T-cell (primary cell): ENCODE measurements at regions not wholly inside any gene's neighbourhood (a gene's known extent, or its start where the extent isn't known, plus 50 kb on each side); places are given as distances from the start of the nearest gene placed in this dataset.

Source experiments
- ATAC-seq, 4 experiments: fragments of 200-7000 bp in 3 of 4; fragments of 150-1000 bp in 1 of 4; cut with Tn5 transposase; replicated peaks in 1 of 4; 1 replicate in 3 of 4; 2 replicates in 1 of 4; pipeline ENCODE4 v1.10.0; 2021; ENCODE audit warnings: moderate library complexity in 3 of 4, mild to moderate bottlenecking in 2 of 4, moderate number of reproducible peaks in 1 of 4
- CTCF ChIA-PET, 2 donors: fragments of 300-600 bp; sonication (Branson Sonifier 250); formaldehyde crosslinking; loops; one replicate each; lab custom pipeline; 2022; ENCODE audit warnings: antibody characterized with exemption in 2 of 2; lab: Charles Lee
- POLR2A ChIA-PET, 2 donors: fragments of 300-600 bp; sonication (Branson Sonifier 250); formaldehyde crosslinking; loops; one replicate each; lab custom pipeline; 2022; ENCODE audit warnings: antibody characterized with exemption in 2 of 2; lab: Charles Lee
- DNase-seq, 35 experiments: peaks; one replicate each; pipeline versions ENCODE4 v3.0.0 to v3.0.0-alpha.2; 2013 to 2023
- H3K27ac ChIP-seq: one replicate; pipeline ENCODE4 v1.5.1; 2013; ENCODE audit warnings: low read length
- H3K27me3 ChIP-seq, 2 experiments: replicated peaks in 1 of 2; 1 replicate in 1 of 2; 2 replicates in 1 of 2; pipeline versions ENCODE4 v1.6.1 to v1.7.0; 2013; ENCODE audit warnings: low read length in 1 of 2, mixed read lengths in 1 of 2; ENCODE audit not compliant: control insufficient read depth in 2 of 2, insufficient read depth in 2 of 2; ENCODE audit errors: extremely low read depth in 1 of 2
- H3K36me3 ChIP-seq, 2 donors: 1 replicate in 1 of 2; 2 replicates in 1 of 2; pipeline versions ENCODE4 v1.6.1 to v1.7.0; 2013; ENCODE audit warnings: low read length in 1 of 2; ENCODE audit not compliant: control insufficient read depth in 2 of 2, insufficient read depth in 1 of 2; ENCODE audit errors: extremely low read depth in 1 of 2
- H3K4me1 ChIP-seq, 2 experiments: 1 replicate in 1 of 2; 2 replicates in 1 of 2; pipeline versions ENCODE4 v1.6.1 to v1.7.0; 2013; ENCODE audit warnings: low read length in 2 of 2, mixed read lengths in 1 of 2; ENCODE audit not compliant: insufficient read depth in 2 of 2, control insufficient read depth in 1 of 2; ENCODE audit errors: extremely low read depth in 1 of 2
- H3K4me3 ChIP-seq, 2 donors: 1 replicate in 1 of 2; 2 replicates in 1 of 2; pipeline versions ENCODE4 v1.5.1 to v1.7.0; 2013; ENCODE audit warnings: mild to moderate bottlenecking in 2 of 2, low read length in 1 of 2, moderate library complexity in 1 of 2; ENCODE audit not compliant: control insufficient read depth in 1 of 2; ENCODE audit errors: extremely low read depth in 1 of 2
- H3K9me3 ChIP-seq: 2 replicates; pipeline ENCODE4 v1.7.0; 2013
- H3K27ac Mint-ChIP-seq, 2 donors: one replicate each; pipeline ENCODE4 v1.8.0; 2020 to 2021; ENCODE audit warnings: mild to moderate bottlenecking in 2 of 2, mixed read lengths in 2 of 2
- H3K27me3 Mint-ChIP-seq, 2 donors: one replicate each; pipeline ENCODE4 v1.8.0; 2021 to 2022; ENCODE audit warnings: mixed read lengths in 2 of 2
- H3K36me3 Mint-ChIP-seq: one replicate; pipeline ENCODE4 v1.8.0; 2021; ENCODE audit warnings: mixed read lengths
- H3K4me1 Mint-ChIP-seq, 3 donors: one replicate each; pipeline ENCODE4 v1.8.0; 2020 to 2022; ENCODE audit warnings: mixed read lengths in 3 of 3, mild to moderate bottlenecking in 1 of 3
- H3K4me3 Mint-ChIP-seq, 3 donors: one replicate each; pipeline ENCODE4 v1.8.0; 2020 to 2022; ENCODE audit warnings: mild to moderate bottlenecking in 3 of 3, mixed read lengths in 3 of 3, moderate library complexity in 3 of 3
- H3K9me3 Mint-ChIP-seq, 3 donors: one replicate each; pipeline ENCODE4 v1.8.0; 2020 to 2022; ENCODE audit warnings: mixed read lengths in 3 of 3
- WGBS: methylation state at CpG from one replicate; pipeline ENCODE4 v1.1.5; 2013; ENCODE audit warnings: missing lambda C conversion rate; ENCODE audit not compliant: insufficient coverage; 5-methylcytosine and 5-hydroxymethylcytosine counted together

DNA sequence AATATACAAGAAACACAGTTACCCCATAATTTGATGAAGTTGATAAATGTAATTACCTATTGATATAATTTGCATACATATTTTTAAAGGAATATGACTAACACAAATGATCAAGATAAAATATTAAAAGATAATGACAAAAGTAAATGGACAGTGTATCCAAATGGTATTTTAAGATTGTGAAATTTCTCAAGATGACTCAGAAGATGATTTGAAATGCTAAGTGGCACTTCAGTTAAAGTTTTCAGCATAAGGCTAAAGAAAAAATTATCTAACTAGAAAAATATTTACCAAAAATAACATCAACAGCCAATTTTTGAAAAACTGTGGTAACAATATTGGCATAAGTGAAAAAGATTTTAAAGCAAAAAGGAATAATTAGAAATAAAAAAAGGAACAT, 248.4 kb upstream of the NDST4 start:
- Mint-ChIP-seq H3K9me3 (peaks cover 0 to 4% (median 0%) of the 10 kb centered on the region in 3 donors), H3K27me3 (no peaks in the 10 kb centered on the region), H3K4me3 (no peak overlapping the region), H3K36me3 (no peaks in the 10 kb centered on the region), H3K4me1 (no peaks in the 10 kb centered on the region), H3K27ac (no peak overlapping the region)
- Histone ChIP-seq H3K36me3 (no peaks in the 10 kb centered on the region), H3K4me1 (no peaks in the 10 kb centered on the region), H3K4me3 (no peak overlapping the region), H3K27me3 (no peaks in the 10 kb centered on the region), H3K9me3 (no peaks in the 10 kb centered on the region), H3K27ac (no peak overlapping the region)
- DNase-seq (no peak), ATAC-seq (no peak)
- ChIA-PET POLR2A (no interaction called here), CTCF (no interaction called here)

DNA sequence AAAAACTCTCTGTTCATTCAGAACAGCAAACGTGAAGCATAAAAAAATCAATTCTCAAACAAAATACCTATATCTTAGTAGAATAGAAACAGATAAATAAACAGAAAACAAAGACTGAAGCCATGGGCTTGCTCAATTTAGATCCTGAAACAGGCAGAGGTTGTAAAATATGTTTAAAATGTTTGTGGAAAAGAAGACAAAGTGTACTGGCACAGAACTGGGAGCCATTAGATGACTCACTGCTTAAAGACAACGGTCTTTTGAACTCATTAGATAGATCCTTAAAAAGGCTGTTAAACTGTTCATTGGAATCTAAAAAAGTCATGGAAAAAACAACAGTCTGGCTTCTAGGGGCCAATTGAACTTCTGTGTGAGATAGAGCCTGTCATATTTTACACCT, 247.0 kb upstream of the NDST4 start:
- CTCF ChIA-PET, result no interaction called here
- H3K4me1 Mint-ChIP-seq, result no peaks in the 10 kb centered on the region
- no peak for ATAC-seq

DNA sequence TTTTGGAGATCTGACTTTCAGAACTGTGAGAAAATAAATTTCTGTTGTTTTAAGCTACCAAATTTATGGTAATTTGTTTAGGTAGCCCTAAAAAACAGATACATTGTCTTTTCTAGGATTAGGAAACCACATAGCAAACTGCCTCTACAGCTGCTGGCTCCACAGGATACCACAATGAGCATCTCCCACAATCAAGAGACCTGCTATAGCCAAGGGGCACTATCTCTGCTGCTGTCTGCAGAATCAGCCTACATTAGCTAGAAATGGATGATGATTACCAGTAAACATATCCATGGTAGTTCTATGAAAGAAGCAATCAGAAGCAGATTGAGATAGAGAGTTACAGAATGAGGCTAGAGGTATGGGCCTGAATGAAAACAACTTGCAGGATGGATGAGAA, 244.4 kb upstream of the NDST4 start:
- Histone ChIP-seq H3K36me3 (no peaks in the 10 kb centered on the region), H3K27me3 (peaks cover 0 to 6% of the 10 kb centered on the region in 2 experiments), H3K27ac (no peak overlapping the region), H3K9me3 (peaks cover 2% of the 10 kb centered on the region), H3K4me1 (no peaks in the 10 kb centered on the region), H3K4me3 (no peak overlapping the region)
- ATAC-seq (no peak), DNase-seq (no peak)
- Mint-ChIP-seq H3K4me3 (no peak overlapping the region), H3K36me3 (no peaks in the 10 kb centered on the region), H3K27ac (no peak overlapping the region), H3K4me1 (no peaks in the 10 kb centered on the region), H3K27me3 (no peaks in the 10 kb centered on the region), H3K9me3 (peaks cover 3 to 21% (median 16%) of the 10 kb centered on the region in 3 donors)
- CTCF ChIA-PET, result no interaction called here
- POLR2A ChIA-PET, result no interaction called here

More for the DNA sequence above, 247.0 kb upstream of the NDST4 start:
- Mint-ChIP-seq H3K27me3 (no peaks in the 10 kb centered on the region), H3K36me3 (no peaks in the 10 kb centered on the region), H3K4me3 (no peak overlapping the region), H3K9me3 (peaks cover 0 to 4% (median 0%) of the 10 kb centered on the region in 3 donors), H3K27ac (no peak overlapping the region)
- H3K27me3 ChIP-seq, result peaks cover 0 to 3% of the 10 kb centered on the region in 2 experiments
- H3K27ac ChIP-seq, result no peak overlapping the region
- no peaks in the 10 kb centered on the region for H3K4me1 ChIP-seq
- POLR2A ChIA-PET, result no interaction called here
- 40% methylated on average over 1 of the region's 2 CpGs for WGBS
- no peak for DNase-seq
- no peaks in the 10 kb centered on the region for H3K36me3 ChIP-seq
- no peaks in the 10 kb centered on the region for H3K9me3 ChIP-seq
- H3K4me3 ChIP-seq, result no peak overlapping the region

DNA sequence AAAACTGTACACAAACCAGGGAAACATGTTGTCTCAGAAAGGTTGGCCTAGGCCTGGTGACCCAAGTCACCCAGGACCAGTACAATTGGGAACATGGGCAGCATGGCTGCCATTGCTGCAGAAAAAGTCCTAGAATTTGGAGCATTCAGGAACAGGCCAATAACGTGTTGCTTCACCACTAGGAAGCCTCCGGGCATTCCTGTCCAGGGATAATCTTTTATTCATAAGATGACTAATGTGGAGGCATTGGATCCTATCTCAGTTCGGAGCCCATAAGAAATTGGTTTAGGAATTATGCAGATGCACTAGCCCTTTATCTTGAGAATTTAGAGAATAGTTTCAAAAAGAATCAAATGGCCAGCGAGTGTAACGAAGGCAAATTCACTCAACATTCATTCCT, 242.8 kb upstream of the NDST4 start:
- Histone ChIP-seq H3K27ac (no peak overlapping the region), H3K4me1 (no peaks in the 10 kb centered on the region), H3K27me3 (peaks cover 0 to 6% of the 10 kb centered on the region in 2 experiments), H3K36me3 (no peaks in the 10 kb centered on the region), H3K9me3 (peaks cover 2% of the 10 kb centered on the region), H3K4me3 (no peak overlapping the region)
- peaks cover 14 to 25% (median 20%) of the 10 kb centered on the region in 3 donors for H3K9me3 Mint-ChIP-seq
- 71% methylated on average over 2 of the region's 5 CpGs for WGBS
- no peaks in the 10 kb centered on the region for H3K36me3 Mint-ChIP-seq
- DNase-seq (no peak), ATAC-seq (no peak)
- ChIA-PET POLR2A (no interaction called here), CTCF (no interaction called here)
- H3K4me3 Mint-ChIP-seq, result no peak overlapping the region
- H3K27ac Mint-ChIP-seq, result no peak overlapping the region
- no peaks in the 10 kb centered on the region for H3K27me3 Mint-ChIP-seq
- H3K4me1 Mint-ChIP-seq, result no peaks in the 10 kb centered on the region

DNA sequence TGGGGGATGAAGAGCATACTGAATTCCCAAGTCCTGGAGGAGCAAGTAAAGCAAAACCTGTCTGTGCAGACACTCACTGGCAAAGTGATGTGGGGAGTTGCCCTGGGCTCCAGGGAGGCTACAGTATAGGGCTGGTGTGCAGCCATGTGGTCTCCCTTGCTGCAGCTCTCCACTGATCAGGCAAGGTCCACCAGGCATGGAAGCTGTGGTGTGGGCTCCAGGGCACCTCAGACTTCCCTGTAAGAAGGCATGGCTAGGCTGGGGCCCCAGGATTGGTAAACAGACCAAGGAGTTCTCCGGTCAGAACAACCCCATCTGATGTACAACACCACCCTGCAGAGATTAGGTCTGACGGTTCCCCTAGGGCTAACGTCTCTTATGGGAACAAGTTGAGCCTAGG, 241.9 kb upstream of the NDST4 start:
- WGBS, result 86% methylated on average over 3 of the region's 3 CpGs

DNA sequence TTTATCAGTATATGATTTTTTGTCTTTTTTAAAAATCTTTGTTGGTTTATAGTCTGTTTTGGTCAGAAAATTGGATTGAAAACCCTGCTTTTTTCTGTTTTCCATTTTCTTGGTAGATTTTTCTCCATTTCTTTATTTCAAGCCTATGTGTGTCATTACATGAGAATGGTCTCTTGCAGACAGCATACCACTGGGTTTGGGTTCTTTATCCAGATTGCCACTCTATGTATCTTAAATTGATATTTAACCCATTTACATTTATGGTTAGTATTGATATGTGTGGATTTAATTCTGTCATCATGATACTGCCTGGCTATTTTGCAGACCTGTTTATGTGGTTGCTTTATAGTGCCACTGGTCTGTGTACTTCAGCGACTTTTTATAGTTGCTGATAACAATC, 239.9 kb upstream of the NDST4 start:
- no peak overlapping the region for H3K27ac ChIP-seq
- no CpG with 5 or more reads among the region's 1 CpG for WGBS
- ChIA-PET CTCF (interaction anchor here in 1 of 2 donors (1.1 kb wide), 1 partner anchor 13 kb away, joined by 3 read pairs; no protein-coding TSS in a partner anchor), POLR2A (no interaction called here)
- ATAC-seq (no peak), DNase-seq (no peak)
- H3K9me3 ChIP-seq, result peaks cover 2% of the 10 kb centered on the region
- no peaks in the 10 kb centered on the region for H3K4me1 Mint-ChIP-seq
- H3K27me3 ChIP-seq, result peaks cover 0 to 6% of the 10 kb centered on the region in 2 experiments
- no peaks in the 10 kb centered on the region for H3K36me3 Mint-ChIP-seq
- H3K4me3 Mint-ChIP-seq, result no peak overlapping the region
- H3K4me1 ChIP-seq, result no peaks in the 10 kb centered on the region
- H3K9me3 Mint-ChIP-seq, result peaks cover 14 to 21% (median 20%) of the 10 kb centered on the region in 3 donors
- H3K27me3 Mint-ChIP-seq, result no peaks in the 10 kb centered on the region
- no peaks in the 10 kb centered on the region for H3K36me3 ChIP-seq
- no peak overlapping the region for H3K27ac Mint-ChIP-seq
- no peak overlapping the region for H3K4me3 ChIP-seq

More for the DNA sequence above, 241.9 kb upstream of the NDST4 start:
- no peak for ATAC-seq
- Histone ChIP-seq H3K27me3 (peaks cover 0 to 6% of the 10 kb centered on the region in 2 experiments), H3K36me3 (no peaks in the 10 kb centered on the region), H3K4me1 (no peaks in the 10 kb centered on the region), H3K4me3 (no peak overlapping the region), H3K9me3 (peaks cover 2% of the 10 kb centered on the region), H3K27ac (no peak overlapping the region)
- Mint-ChIP-seq H3K36me3 (no peaks in the 10 kb centered on the region), H3K9me3 (peaks cover 14 to 24% (median 20%) of the 10 kb centered on the region in 3 donors), H3K4me1 (no peaks in the 10 kb centered on the region), H3K27ac (no peak overlapping the region), H3K4me3 (no peak overlapping the region), H3K27me3 (no peaks in the 10 kb centered on the region)
- ChIA-PET CTCF (no interaction called here), POLR2A (no interaction called here)
- no peak for DNase-seq

DNA sequence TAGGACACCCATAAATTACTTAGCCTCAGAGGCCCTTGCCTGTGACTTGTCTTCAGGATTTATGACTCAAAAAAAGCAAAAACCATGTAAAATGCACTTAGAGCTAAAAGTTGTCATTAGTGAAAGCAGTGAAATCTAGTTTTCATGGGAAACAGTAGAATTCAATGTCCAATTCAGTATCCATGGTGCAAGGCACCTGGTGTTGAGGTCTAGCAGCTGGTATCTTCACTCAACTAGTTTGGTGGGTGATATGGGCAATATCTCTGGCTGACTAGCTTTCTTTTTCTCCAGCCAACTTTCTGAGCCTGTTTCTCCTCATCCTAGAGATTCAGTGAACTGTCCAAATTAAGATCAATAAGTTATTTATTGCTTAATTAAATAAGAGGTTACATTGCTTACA, 229.8 kb upstream of the NDST4 start:
- H3K4me1 Mint-ChIP-seq, result no peaks in the 10 kb centered on the region

More for the DNA sequence above, 229.8 kb upstream of the NDST4 start:
- Histone ChIP-seq H3K27me3 (no peaks in the 10 kb centered on the region), H3K4me1 (no peaks in the 10 kb centered on the region), H3K4me3 (no peak overlapping the region), H3K36me3 (no peaks in the 10 kb centered on the region), H3K27ac (no peak overlapping the region), H3K9me3 (no peaks in the 10 kb centered on the region)
- ChIA-PET POLR2A (no interaction called here), CTCF (no interaction called here)
- H3K9me3 Mint-ChIP-seq, result peaks cover 0 to 3% (median 0%) of the 10 kb centered on the region in 3 donors
- H3K27ac Mint-ChIP-seq, result no peak overlapping the region
- ATAC-seq (no peak), DNase-seq (no peak)
- H3K27me3 Mint-ChIP-seq, result no peaks in the 10 kb centered on the region
- no peak overlapping the region for H3K4me3 Mint-ChIP-seq
- no peaks in the 10 kb centered on the region for H3K36me3 Mint-ChIP-seq
